GM12891 (cell line): ENCODE measurements at regions not wholly inside any gene's neighbourhood (a gene's known extent, or its start where the extent isn't known, plus 50 kb on each side); places are given as distances from the start of the nearest gene placed in this dataset.

ENCODE experiments used
- PAX5 ChIP-seq: IDR thresholded peaks from 2 replicates; pipeline ENCODE4 v1.6.1; 2011; ENCODE audit warnings: low read length, moderate library complexity, mild to moderate bottlenecking; ENCODE audit not compliant: insufficient read depth, severe bottlenecking
- POLR2A ChIP-seq: IDR thresholded peaks from 2 replicates; pipeline ENCODE4 v1.6.1; 2011; ENCODE audit warnings: low read depth, low read length, control low read depth
- POLR2AphosphoS5 ChIP-seq: IDR thresholded peaks from 2 replicates; pipeline ENCODE4 v1.6.1; 2011; ENCODE audit warnings: low read depth, low read length, control low read depth
- POU2F2 ChIP-seq: IDR thresholded peaks from 2 replicates; pipeline ENCODE4 v1.6.1; 2011; ENCODE audit warnings: low read depth, mild to moderate bottlenecking, control low read depth, low read length, moderate library complexity
- SPI1 ChIP-seq: IDR thresholded peaks from 2 replicates; pipeline ENCODE4 v1.6.1; 2011; ENCODE audit warnings: low read depth, low read length, control low read depth
- TAF1 ChIP-seq: IDR thresholded peaks from 2 replicates; pipeline ENCODE4 v1.6.1; 2011; ENCODE audit warnings: low read depth, low read length, control low read depth

- TF ChIP-seq POLR2A (no peak), POLR2AphosphoS5 (no peak), TAF1 (no peak), POU2F2 (no peak), PAX5 (no peak), SPI1 (no peak)
Measured at GRCh38 chr2:106278112-106278876, 84.2 kb upstream of the UXS1 start.
